HK-2 (cell line): ENCODE measurements at regions not wholly inside any gene's neighbourhood (a gene's known extent, or its start where the extent isn't known, plus 50 kb on each side); places are given as distances from the start of the nearest gene placed in this dataset.

Source experiments
- DNase-seq: peaks from one replicate; pipeline ENCODE4 v3.0.0-alpha.2; 2018; ENCODE audit not compliant: unreplicated experiment

DNA sequence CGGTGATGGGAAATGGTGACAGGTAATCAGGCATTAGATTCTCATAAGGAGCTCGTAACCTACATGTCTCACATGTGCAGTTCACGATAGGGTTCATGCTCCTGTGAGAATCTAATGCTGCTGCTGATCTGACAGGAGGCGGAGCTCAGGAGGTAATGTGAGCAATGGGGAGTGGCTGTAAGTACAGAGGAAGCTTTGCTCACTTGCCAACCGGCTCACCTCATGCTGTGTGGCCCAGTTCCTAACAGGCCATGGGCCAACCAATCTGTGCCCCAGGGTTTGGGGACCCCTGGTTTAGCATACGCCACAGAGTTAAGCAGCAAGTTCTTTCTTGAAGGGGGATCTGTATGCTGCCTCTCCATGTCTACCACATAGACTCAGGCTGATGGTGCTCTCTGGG, 133.1 kb downstream of the IQUB start:
- DNase-seq, result no peak

DNA sequence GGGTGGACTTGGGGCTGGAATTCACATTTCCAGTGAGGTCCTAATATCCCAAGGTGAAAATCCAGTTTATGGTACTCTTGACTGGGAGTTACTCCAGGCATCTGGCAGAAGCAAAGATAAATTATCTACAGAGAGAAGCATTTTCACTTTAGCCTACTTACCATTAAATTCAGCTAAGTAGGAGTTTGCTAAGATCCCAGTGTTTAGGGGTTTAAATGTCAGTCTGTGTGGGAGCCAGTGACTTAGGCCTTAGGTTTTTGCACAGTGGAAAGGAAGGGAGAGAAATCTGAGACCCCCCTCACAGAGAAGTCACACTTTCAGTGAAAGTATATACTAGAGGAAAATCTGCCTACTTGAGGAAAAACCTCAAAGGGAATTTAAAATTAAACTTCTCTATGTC, 134.2 kb downstream of the IQUB start:
- no peak for DNase-seq

DNA sequence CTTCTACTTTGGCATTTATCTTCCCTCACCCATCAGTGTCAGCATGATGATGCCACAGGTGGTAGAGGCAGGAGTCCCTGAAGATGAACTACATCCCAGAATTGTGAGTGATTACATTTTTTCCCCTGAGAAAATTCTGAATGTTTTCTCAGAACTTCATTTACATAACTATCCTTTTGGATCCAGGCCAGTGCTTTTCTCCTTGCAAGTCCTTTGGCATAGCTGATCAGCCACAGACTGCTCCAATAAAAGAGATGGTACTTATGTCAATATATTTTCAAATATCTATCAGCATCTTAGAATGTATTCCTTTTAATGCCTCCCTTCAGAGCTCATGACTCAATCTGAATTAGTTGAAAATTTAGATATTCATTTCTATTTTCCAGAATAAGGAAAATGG, 135.5 kb downstream of the IQUB start:
- no peak for DNase-seq

DNA sequence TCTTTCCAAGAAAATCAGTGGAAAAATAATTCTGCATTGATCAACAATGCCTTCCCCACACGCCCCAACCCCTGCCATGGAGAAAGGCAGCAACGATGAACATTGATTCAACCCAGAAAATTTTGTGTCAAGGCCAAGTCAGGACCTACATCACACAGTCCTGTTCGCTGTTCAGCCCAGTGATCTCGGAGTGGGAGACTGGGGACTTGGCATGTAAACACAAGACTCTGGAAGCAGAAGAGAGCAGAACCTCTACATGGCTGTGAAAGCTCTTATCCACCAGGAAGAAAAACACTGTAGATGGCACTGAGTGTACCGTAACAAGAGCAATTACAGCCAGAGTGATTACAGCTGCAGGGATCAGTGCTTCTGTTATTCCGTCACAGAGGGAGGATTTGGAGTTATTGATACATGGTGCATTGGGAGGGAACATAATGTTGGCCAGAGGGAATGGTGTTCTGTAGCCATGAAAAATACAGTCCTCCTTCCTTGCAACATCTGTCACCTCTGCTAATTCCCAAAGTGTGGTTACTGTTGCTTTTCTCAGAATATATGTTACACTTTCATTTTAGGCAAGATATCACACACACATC, 136.6 kb downstream of the IQUB start:
- no peak for DNase-seq

- no peak for DNase-seq
Measured at GRCh38 chr7:123393623-123394022, 140.8 kb downstream of the IQUB start.

DNA sequence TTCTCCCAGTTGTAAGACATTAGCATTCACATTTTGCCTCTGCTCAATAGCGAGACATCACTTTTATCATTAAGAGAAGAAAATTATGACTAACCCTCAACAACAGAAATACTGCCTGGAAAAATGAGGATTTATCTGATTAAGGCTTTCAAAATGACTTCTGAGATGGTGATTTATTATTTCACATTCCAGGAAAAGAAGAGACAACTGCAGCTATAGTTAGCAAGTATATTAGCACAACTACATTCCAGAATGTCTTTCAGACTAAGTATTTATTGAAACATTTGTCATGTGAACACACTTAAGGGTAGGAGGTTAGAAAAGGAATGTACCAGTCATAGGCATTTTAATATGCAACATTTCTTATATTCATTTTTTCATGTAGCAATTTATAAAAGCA, 162.0 kb downstream of the IQUB start:
- no peak for DNase-seq

- DNase-seq, result peak; percentile 22
Measured at GRCh38 chr7:123367484-123368122, 166.8 kb downstream of the IQUB start.

- no peak for DNase-seq
Measured at GRCh38 chr7:123367031-123367430, 167.3 kb upstream of the SLC13A1 start.

DNA sequence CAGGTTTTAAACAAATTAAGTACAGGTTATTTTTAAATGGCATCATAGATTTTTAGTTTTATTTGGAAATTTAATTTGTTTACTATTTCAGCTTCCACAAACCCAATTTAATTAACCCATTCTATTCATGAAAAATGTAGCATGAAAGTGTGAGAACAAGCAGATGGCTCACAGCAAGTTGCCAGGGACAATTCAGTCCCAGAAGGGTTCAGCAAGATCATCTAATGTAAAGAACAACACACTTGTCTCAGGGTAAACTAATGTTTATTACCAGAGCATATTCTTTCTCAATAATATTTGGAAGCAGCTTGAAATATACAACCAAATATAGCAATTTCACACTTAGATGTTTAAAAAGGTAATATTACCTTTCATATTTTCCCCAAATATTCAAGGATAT, 166.9 kb upstream of the SLC13A1 start:
- DNase-seq, result no peak

DNA sequence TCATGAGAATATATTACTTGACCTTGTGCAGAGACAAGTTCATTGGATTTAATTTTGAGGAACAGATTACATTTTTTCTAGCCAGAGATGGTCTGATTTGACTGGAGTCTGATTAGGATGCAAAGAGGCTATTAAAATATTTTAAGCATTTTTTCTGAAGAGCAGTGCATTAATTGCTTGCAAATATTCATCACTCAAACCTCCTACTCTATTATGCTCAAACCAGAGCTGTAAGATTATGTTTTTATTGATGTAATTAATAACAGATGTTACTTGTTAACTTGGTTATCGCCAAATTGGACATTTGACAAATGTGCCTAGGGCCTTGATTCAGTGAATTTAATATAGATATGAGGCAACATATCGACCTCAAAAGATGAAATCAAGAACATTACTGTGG, 160.9 kb upstream of the SLC13A1 start:
- DNase-seq, result no peak

- DNase-seq, result peak; percentile 8
Measured at GRCh38 chr7:123355576-123356190, 155.9 kb upstream of the SLC13A1 start.

DNA sequence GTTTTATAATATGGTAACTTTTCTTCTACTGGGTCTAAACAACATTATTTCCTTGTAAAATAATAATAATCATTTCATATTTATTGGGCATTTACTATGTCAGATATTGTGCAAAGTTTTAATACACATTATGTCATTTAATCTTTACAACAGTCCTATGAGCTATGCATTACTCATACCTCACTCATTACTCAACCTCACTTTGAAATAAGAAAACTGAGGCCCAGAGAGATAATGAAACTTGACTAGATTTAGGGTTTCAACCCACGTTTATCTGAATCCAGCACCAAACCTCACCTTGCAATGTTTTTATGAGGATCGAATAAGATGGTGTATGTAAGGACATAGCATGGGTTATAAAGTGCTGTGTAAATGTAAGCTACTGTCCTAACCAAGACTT, 153.2 kb upstream of the SLC13A1 start:
- DNase-seq, result no peak

GRCh38 chr7:123351516-123352505, 152.0 kb upstream of the SLC13A1 start:
- DNase-seq, result no peak

DNA sequence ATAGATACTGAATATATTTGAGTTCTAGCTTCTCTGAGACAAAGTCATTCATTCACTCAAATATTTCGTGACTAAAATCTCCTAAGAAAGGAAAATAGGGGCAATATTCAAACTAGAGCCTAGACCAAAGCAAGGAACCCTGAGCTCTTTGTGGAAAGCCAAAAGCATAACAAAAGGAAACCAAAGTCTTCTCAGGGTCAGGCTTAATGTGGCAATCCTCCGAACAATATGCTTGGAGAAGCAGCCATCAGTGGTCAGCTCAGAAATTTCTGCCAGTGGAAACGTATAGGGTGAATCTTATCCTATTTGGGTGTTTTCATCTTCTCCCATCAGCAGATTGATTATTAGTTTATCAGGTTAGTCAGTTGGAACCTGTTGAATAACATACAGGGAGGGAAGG, 151.3 kb upstream of the SLC13A1 start:
- no peak for DNase-seq

- no peak for DNase-seq
Measured at GRCh38 chr7:123348690-123349089, 148.9 kb upstream of the SLC13A1 start.

GRCh38 chr7:123346766-123347165, 147.0 kb upstream of the SLC13A1 start:
- no peak for DNase-seq

DNA sequence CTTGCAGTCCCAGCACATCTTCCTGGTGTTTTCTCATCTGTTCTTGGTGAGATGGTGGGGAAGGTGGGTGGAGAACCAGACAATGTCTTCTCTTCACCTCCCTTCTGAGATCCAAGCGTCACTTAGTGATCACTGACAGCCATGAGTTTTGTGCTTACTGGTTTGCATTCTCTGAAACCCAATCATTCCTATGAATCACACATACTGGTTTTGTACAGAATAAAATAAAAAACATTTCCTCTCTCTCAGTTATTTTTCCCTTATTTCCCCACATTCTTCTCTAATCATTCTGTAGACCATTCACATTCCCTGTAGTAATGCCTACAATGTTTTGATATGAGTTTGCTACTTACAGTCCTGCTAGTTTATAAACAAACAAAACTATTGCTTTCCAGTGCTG, 143.8 kb upstream of the SLC13A1 start:
- no peak for DNase-seq

- DNase-seq, result no peak
Measured at GRCh38 chr7:123341102-123341501, 141.3 kb upstream of the SLC13A1 start.

GRCh38 chr7:123338688-123339087, 138.9 kb upstream of the SLC13A1 start:
- no peak for DNase-seq

GRCh38 chr7:123329988-123330643, 130.3 kb upstream of the SLC13A1 start:
- no peak for DNase-seq

GRCh38 chr7:123327661-123328060, 127.9 kb upstream of the SLC13A1 start:
- DNase-seq, result no peak

DNA sequence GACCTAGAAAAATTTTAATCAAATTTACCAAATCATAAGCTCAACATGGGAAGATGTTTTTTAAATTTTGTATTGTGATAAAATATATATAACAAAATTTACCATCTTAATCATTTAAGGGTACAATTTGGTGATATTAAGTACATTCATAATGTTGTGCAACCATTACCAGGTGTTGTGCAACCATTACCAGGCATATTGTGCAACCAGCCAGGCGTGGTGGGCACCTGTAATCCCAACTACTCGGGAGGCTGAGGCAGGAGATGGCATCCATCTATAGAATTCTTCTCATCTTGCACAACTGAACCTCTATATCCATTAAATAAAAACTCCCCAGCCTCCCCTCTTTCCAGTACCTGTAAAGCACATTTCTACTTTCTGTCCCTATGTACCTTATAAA, 124.5 kb upstream of the SLC13A1 start:
- DNase-seq, result no peak
